ENCODE measurements at regions not wholly inside any gene's neighbourhood (a gene's known extent, or its start where the extent isn't known, plus 50 kb on each side); places are given as distances from the start of the nearest gene placed in this dataset.

DNA sequence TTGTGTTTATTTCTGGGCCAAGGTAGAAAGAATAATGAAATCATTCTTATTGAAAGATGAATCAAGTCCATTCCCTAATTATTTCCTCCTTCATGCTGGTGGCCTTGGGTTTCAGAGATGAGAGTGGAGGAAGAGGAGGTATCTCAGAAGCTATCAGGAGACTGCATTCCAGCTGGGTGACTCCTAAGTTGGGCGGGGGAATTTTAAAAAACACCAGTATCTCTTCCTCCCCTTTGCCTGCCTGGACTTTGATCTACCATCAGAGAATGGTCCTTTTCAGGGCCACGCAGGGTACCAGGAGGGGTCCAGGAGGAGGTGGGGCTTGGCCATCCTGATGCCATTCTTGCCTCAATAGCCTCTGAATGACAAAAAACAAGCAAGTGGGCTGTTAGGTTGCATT, 104.4 kb downstream of the ASMT start:
- no peak for TF ChIP-seq POLR2A (IDR thresholded peaks at IDR 0.05)
- TF ChIP-seq, protein P1, sequence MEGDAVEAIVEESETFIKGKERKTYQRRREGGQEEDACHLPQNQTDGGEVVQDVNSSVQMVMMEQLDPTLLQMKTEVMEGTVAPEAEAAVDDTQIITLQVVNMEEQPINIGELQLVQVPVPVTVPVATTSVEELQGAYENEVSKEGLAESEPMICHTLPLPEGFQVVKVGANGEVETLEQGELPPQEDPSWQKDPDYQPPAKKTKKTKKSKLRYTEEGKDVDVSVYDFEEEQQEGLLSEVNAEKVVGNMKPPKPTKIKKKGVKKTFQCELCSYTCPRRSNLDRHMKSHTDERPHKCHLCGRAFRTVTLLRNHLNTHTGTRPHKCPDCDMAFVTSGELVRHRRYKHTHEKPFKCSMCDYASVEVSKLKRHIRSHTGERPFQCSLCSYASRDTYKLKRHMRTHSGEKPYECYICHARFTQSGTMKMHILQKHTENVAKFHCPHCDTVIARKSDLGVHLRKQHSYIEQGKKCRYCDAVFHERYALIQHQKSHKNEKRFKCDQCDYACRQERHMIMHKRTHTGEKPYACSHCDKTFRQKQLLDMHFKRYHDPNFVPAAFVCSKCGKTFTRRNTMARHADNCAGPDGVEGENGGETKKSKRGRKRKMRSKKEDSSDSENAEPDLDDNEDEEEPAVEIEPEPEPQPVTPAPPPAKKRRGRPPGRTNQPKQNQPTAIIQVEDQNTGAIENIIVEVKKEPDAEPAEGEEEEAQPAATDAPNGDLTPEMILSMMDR (IDR thresholded peaks at IDR 0.05): no peak
- H3K9me3 ChIP-seq: no peaks in the 10 kb centered on the region
- intact Hi-C loops (cut with DNase I): no loop called here
- no peak for DNase-seq
- WGBS, 2 donors: 58 to 83% methylated on average over 2 of the region's 2 CpGs
- no peak overlapping the region for H3K4me3 ChIP-seq (replicated peaks in 1 of 3)
- H3K36me3 ChIP-seq: no peaks in the 10 kb centered on the region
- H3K27me3 ChIP-seq: no peaks in the 10 kb centered on the region
- no peaks in the 10 kb centered on the region for H3K4me1 ChIP-seq
- no peak overlapping the region for H3K27ac ChIP-seq

DNA sequence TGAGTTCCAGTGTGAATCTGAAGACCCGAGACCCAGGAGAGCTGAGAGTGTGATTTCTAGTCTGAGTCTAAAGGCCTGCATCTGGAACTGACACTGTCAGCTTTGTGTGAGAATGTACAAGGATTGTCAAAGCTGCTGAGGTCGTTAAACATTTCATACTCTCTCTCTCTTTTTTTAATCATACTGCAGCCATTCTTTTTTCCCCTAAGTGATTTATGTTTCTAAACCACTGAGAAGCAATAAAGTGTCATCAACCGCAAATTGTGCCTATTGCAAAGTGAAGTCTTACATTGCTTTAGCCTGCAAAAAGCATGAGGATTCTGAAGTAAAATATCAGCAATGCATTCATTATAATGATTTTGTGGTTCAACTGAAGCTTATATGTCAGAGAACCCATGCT, 106.0 kb downstream of the ASMT start:
- H3K4me3 ChIP-seq (replicated peaks in 1 of 3): no peak overlapping the region
- no peaks in the 10 kb centered on the region for H3K27me3 ChIP-seq
- intact Hi-C loops (cut with DNase I): no loop called here
- no peaks in the 10 kb centered on the region for H3K4me1 ChIP-seq
- H3K9me3 ChIP-seq: no peaks in the 10 kb centered on the region
- no peak overlapping the region for H3K27ac ChIP-seq
- H3K36me3 ChIP-seq: no peaks in the 10 kb centered on the region
- no peak for TF ChIP-seq POLR2A (IDR thresholded peaks at IDR 0.05)
- TF ChIP-seq, protein P1 (IDR thresholded peaks at IDR 0.05): no peak
- no peak for DNase-seq
- WGBS, 2 donors: 80 to 85% methylated on average over 3 of the region's 3 CpGs

DNA sequence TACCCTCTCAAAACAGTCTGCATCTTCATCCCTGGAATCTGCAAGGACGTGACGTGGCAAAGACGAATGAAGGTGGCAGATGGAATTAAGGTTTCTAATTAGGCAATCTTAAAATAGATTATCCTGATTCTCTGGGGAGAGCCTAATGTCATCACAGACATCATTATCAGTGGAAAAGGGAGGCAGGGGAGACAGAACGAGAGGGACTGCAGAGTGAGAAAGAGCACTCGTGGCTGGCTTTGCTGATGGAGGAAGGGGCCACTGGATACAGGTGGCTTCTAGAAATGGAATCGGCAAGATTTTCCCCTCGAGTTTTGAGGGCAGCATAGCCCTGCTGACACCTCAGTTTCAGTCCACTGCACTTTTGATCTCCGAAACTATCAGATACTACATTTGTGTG, 110.6 kb downstream of the ASMT start:
- TF ChIP-seq POLR2A (IDR thresholded peaks at IDR 0.05): no peak
- TF ChIP-seq, protein P1 (IDR thresholded peaks at IDR 0.05): no peak
- 63 to 77% methylated on average over 8 of the region's 8 CpGs for WGBS, 2 donors
- intact Hi-C loops (cut with DNase I): no loop called here

DNA sequence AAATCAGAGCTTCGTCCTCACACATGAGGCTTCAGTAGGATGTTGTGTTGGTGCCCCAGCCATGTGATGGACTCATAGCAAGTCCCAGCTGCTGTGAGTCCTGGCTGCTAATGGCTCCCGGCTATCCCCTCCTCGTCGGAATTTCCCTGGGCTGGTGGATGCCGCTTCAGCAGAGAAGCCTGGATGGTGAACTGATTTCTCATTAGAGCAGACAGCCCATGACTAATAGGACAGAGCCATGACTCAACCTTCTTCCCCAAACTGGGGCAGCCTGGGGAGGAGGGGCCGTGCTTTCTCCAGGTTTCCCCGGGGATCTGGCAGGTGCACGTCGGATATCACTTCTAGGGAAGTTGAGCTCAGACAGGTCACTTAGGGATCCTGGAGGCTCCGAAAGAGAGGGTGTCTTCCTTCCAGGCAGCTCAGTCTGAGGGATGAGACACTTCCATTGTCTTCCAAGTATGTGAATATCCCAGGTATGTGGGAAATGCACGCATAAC, 112.7 kb downstream of the ASMT start:
- no peak for TF ChIP-seq POLR2A (IDR thresholded peaks at IDR 0.05)
- TF ChIP-seq, protein P1 (IDR thresholded peaks at IDR 0.05): no peak
- Histone ChIP-seq H3K27ac (no peak overlapping the region), H3K36me3 (no peaks in the 10 kb centered on the region), H3K27me3 (no peaks in the 10 kb centered on the region), H3K4me3 (replicated peaks in 1 of 3) (no peak overlapping the region), H3K4me1 (no peaks in the 10 kb centered on the region), H3K9me3 (no peaks in the 10 kb centered on the region)
- intact Hi-C loops (cut with DNase I): no loop called here
- DNase-seq: no peak
- WGBS, 2 donors: 61 to 67% methylated on average over 11 of the region's 11 CpGs

More for the DNA sequence above, 110.6 kb downstream of the ASMT start:
- no peak for DNase-seq
- H3K27ac ChIP-seq: no peak overlapping the region
- H3K4me3 ChIP-seq (replicated peaks in 1 of 3): no peak overlapping the region
- H3K9me3 ChIP-seq: no peaks in the 10 kb centered on the region
- no peaks in the 10 kb centered on the region for H3K36me3 ChIP-seq
- H3K4me1 ChIP-seq: no peaks in the 10 kb centered on the region
- no peaks in the 10 kb centered on the region for H3K27me3 ChIP-seq

DNA sequence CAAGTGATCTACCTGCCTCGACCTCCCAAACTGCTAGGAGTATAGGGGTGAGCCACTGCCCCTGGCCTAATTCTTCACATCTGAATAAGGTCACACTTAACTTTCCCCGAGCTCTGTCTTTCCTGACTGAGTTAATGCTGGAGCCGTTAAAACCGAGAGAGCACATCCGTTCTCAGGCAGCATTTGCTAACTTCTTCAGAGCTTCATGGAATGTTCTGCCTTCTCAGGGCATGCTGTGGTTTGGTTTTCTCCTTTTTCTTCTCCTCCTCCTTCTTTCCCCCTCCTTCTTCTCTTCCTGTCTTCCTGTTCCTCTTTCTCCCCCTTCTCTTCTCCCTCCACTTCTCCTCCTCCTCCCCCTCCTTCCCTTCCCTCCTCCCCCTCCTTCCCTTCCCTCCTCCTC, 119.9 kb downstream of the ASMT start:
- intact Hi-C loops (cut with DNase I): no loop called here
- Histone ChIP-seq H3K27ac (no peak overlapping the region), H3K4me1 (no peaks in the 10 kb centered on the region), H3K9me3 (no peaks in the 10 kb centered on the region), H3K36me3 (no peaks in the 10 kb centered on the region), H3K4me3 (replicated peaks in 1 of 3) (no peak overlapping the region), H3K27me3 (no peaks in the 10 kb centered on the region)
- 65 to 66% methylated on average over 5 of the region's 5 CpGs for WGBS, 2 donors
- no peak for DNase-seq
- TF ChIP-seq POLR2A (IDR thresholded peaks at IDR 0.05): no peak
- TF ChIP-seq, protein P1 (IDR thresholded peaks at IDR 0.05): no peak
